Esophagus (tissue), 2 donors: ENCODE measurements at regions not wholly inside any gene's neighbourhood (a gene's known extent, or its start where the extent isn't known, plus 50 kb on each side); places are given as distances from the start of the nearest gene placed in this dataset.
"Not testable (repeated sequence)": the region's sequence is repeated elsewhere in the genome, so short reads cannot be mapped to it uniquely, and the experiment has no call there.

Experiments
- H3K27ac ChIP-seq, 2 donors: one replicate each; pipeline ENCODE4 v1.5.1; 2013; ENCODE audit warnings: low read depth in 2 of 2, mild to moderate bottlenecking in 2 of 2, inconsistent platforms in 1 of 2, low read length in 1 of 2, moderate library complexity in 1 of 2
- H3K27me3 ChIP-seq, 2 donors: one replicate each; pipeline ENCODE4 v1.6.1; 2013; ENCODE audit warnings: low read length in 2 of 2, control low read depth in 1 of 2, mild to moderate bottlenecking in 1 of 2; ENCODE audit not compliant: insufficient read depth in 2 of 2, control insufficient read depth in 1 of 2
- H3K36me3 ChIP-seq, 2 donors: one replicate each; pipeline ENCODE4 v1.6.1; 2013; ENCODE audit warnings: low read length in 1 of 2; ENCODE audit not compliant: control insufficient read depth in 2 of 2, insufficient read depth in 2 of 2
- H3K4me1 ChIP-seq, 2 donors: one replicate each; pipeline ENCODE4 v1.6.1; 2013; ENCODE audit warnings: low read length in 1 of 2; ENCODE audit not compliant: control insufficient read depth in 2 of 2, insufficient read depth in 2 of 2
- H3K4me3 ChIP-seq, 2 donors: one replicate each; pipeline ENCODE4 v1.5.1; 2013; ENCODE audit warnings: low read length in 2 of 2, mild to moderate bottlenecking in 2 of 2, low read depth in 1 of 2, moderate library complexity in 1 of 2
- H3K9me3 ChIP-seq, 2 donors: one replicate each; pipeline ENCODE4 v1.6.1; 2013; ENCODE audit warnings: mild to moderate bottlenecking in 2 of 2, low read depth in 1 of 2, low read length in 1 of 2, moderate library complexity in 1 of 2; ENCODE audit not compliant: control insufficient read depth in 2 of 2, insufficient read depth in 1 of 2
- WGBS, 2 donors: extraction: QIAGEN DNeasy Blood & Tissue Kit; methylation state at CpG; one replicate each; pipeline ENCODE4 v1.1.7; 2013; 5-methylcytosine and 5-hydroxymethylcytosine counted together
- donor health status: healthy with polysubstance abuse.
- donor health status: Bipolar disorder and iron deficiency.

DNA sequence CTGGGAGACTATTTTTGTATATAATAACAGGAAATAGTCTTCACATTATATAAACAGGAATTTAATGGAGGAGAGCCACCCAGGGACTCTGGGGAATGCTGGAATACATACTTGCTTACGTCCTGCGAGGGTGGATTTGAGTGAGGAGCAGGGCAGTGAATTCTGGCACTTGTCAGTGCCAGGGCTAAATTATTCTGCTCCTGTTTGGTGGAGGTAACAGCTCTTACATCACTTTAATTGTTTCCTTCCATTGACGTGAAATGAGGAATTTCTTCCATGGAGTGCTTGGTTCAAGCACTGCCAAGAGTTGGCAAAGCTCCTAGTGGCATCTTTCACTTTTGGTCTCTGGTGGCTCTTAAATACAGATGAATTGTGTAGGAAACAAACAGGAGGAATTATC, 94.1 kb upstream of the GOLGA8J start:
- Histone ChIP-seq H3K36me3 (no peaks in the 10 kb centered on the region), H3K4me3 (no peak overlapping the region), H3K27me3 (no peaks in the 10 kb centered on the region), H3K4me1 (no peaks in the 10 kb centered on the region), H3K9me3 (no peaks in the 10 kb centered on the region), H3K27ac (no peak overlapping the region)
- WGBS, 2 donors, result 40 to 42% methylated on average over 3 of the region's 3 CpGs

DNA sequence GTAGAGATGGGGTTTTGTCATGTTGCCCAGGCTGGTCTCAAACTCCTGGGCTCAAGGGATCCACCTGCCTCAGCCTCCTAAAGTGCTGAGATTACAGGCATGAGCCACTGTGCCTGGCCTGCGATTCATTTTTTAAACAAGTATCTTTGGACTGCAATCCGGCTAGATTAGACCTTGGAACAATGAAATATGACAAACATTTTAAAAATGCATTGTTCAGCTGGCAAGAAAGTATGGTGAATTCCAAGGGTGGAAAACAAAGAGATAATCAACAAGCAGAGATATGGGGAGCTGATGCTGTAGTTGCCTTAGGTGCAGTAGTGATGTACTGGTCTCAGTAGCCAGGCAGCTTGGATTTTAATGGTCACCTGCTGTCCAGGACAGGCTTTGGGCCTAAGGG, 95.8 kb upstream of the GOLGA8J start:
- Histone ChIP-seq H3K36me3 (no peaks in the 10 kb centered on the region), H3K27me3 (no peaks in the 10 kb centered on the region), H3K27ac (no peak overlapping the region), H3K4me1 (no peaks in the 10 kb centered on the region), H3K9me3 (no peaks in the 10 kb centered on the region), H3K4me3 (no peak overlapping the region)
- 57 to 63% methylated on average over 2 of the region's 2 CpGs for WGBS, 2 donors

DNA sequence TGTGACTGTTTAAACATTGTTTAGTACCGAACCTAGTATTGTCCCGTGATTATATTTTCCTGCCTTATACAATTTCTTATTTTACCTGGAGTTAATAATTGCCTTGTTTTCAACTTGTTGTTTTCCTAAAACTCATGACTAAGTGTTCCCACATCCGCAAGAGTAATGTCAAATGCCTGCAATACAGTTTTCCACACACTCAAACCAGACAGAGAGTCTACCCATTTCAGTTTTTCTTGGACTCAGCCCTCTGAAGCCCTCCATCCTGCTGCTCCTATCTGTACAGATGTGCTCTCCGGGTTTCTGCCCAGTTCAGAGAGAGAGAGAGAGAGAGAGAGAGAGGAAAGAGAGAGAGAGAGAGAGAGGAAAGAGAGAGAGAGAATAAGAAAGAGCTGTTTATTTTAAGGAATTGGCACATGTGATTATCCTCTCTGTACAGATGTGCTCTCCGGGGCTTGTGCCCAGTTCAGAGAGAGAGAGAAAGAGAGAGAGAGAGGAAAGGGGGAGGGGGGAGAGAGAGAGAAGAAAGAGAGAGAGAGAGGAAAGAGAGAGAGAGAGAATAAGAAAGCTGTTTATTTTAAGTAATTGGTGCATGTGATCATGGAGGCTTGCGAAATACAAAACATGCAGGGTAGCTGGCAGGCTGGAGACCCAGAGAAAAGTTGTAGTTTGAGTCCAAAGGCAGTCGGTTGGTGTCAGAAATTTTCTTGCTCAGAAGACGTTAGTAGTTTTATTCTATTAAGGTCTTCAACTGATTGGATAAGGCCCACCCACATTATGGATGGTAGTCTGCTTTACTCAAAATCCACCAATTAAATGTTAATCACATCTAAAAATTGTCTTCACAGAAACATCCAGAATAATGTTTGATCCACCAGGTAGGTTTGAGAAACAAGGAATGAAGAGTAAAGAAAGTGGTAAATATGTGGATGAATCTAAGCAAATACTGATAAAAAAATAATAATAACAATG, 104.1 kb upstream of the GOLGA8J start:
- no peaks in the 10 kb centered on the region for H3K4me1 ChIP-seq
- H3K4me3 ChIP-seq, result no peak overlapping the region

GRCh38 chr15:29974056-29974455, 108.7 kb upstream of the GOLGA8J start:
- H3K4me3 ChIP-seq, H3K4me1 ChIP-seq, H3K36me3 ChIP-seq, H3K9me3 ChIP-seq, H3K27me3 ChIP-seq, H3K27ac ChIP-seq: not testable (repeated sequence)
- WGBS, 2 donors, result 82 to 89% methylated on average over 3 of the region's 4 CpGs

More for the DNA sequence above, 104.1 kb upstream of the GOLGA8J start:
- H3K36me3 ChIP-seq, result no peaks in the 10 kb centered on the region
- no peak overlapping the region for H3K27ac ChIP-seq
- 66 to 71% methylated on average over 8 of the region's 8 CpGs for WGBS, 2 donors
- no peaks in the 10 kb centered on the region for H3K9me3 ChIP-seq
- no peaks in the 10 kb centered on the region for H3K27me3 ChIP-seq

GRCh38 chr15:29972051-29972450, 110.7 kb upstream of the GOLGA8J start:
- Histone ChIP-seq H3K36me3 (no peaks in the 10 kb centered on the region), H3K9me3 (no peaks in the 10 kb centered on the region), H3K27me3 (peaks cover 0 to 4% of the 10 kb centered on the region in 2 donors), H3K27ac (peak overlapping the region; percentile 69 to 76), H3K4me1 (no peaks in the 10 kb centered on the region), H3K4me3 (no peak overlapping the region)
- 61 to 81% methylated on average over 2 of the region's 2 CpGs for WGBS, 2 donors

GRCh38 chr15:29970402-29970695, 112.4 kb upstream of the GOLGA8J start:
- Histone ChIP-seq H3K27ac (no peak overlapping the region), H3K9me3 (no peaks in the 10 kb centered on the region), H3K27me3 (peaks cover 0 to 4% of the 10 kb centered on the region in 2 donors), H3K36me3 (no peaks in the 10 kb centered on the region), H3K4me3 (no peak overlapping the region), H3K4me1 (no peaks in the 10 kb centered on the region)
- 52 to 54% methylated on average over 1 of the region's 1 CpG for WGBS, 2 donors

GRCh38 chr15:29969562-29970401, 113.0 kb upstream of the GOLGA8J start:
- H3K27me3 ChIP-seq, result peaks cover 0 to 4% of the 10 kb centered on the region in 2 donors
- 87 to 90% methylated on average over 10 of the region's 10 CpGs for WGBS, 2 donors
- no peak overlapping the region for H3K27ac ChIP-seq
- H3K36me3 ChIP-seq, result no peaks in the 10 kb centered on the region
- H3K9me3 ChIP-seq, result no peaks in the 10 kb centered on the region
- H3K4me3 ChIP-seq, result no peak overlapping the region
- no peaks in the 10 kb centered on the region for H3K4me1 ChIP-seq

GRCh38 chr15:29968895-29969561, 113.7 kb upstream of the GOLGA8J start:
- Histone ChIP-seq H3K27me3 (peaks cover 0 to 4% of the 10 kb centered on the region in 2 donors), H3K27ac (no peak overlapping the region), H3K4me3 (peak overlapping the region; percentile 55 to 59), H3K9me3 (no peaks in the 10 kb centered on the region), H3K36me3 (no peaks in the 10 kb centered on the region), H3K4me1 (no peaks in the 10 kb centered on the region)
- WGBS, 2 donors, result 19 to 40% methylated on average over 27 to 69 of the region's 69 CpGs

DNA sequence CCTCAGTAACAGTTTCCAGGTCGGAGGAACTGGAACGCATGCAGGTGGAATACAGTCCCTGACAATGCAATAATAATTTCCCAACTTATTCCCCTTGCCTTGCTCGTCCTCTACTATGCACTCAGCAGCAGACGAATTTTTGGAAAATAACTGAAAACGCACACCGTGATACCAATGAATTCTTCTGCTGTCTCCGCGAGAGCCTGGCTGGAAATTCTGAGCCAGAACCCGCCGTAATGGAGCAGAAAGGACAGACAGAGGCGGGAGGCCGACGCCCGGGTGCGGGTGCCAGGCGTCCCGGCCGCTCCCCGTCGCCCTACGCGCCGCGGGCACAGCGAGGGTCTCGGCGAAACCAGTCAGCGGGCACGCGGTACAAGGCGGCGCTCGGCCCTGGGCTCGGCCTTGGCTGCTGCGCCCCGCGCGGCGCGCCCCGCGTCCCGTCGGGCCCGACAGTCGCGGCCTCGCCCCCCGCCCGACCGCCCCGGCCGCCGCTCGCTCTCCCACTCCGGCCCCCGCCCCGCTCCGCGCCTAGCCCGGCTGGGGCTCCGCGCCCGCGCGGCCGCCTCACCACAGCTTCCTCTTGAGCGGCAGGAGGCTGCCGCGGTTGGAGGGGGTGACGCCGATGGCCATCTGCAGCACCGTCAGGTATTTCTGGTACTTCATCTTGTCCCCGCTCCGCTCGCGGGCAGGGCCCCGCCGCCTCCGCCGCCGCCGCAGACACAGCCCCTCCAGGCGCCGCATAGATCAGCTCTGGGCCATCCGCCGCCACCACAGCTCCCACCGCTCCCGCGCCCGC, 114.5 kb upstream of the GOLGA8J start:
- Histone ChIP-seq H3K9me3 (no peaks in the 10 kb centered on the region), H3K4me3 (peak overlapping the region; percentile 55 to 59), H3K4me1 (no peaks in the 10 kb centered on the region), H3K27me3 (peaks cover 0 to 4% of the 10 kb centered on the region in 2 donors), H3K27ac (no peak overlapping the region), H3K36me3 (no peaks in the 10 kb centered on the region)
- WGBS, 2 donors, result 4 to 6% methylated on average over 58 to 91 of the region's 91 CpGs
